GM23338 (cell line): ENCODE measurements at regions not wholly inside any gene's neighbourhood (a gene's known extent, or its start where the extent isn't known, plus 50 kb on each side); places are given as distances from the start of the nearest gene placed in this dataset.

ENCODE experiments used
- ATAC-seq: fragments of 200-7000 bp; cut with Tn5 transposase; 3 replicates; pipeline ENCODE4 v1.9.1; 2020
- DNase-seq: peaks from one replicate; pipeline ENCODE4 v3.0.0-alpha.2; 2015; ENCODE audit warnings: low spot score
- H2AFZ ChIP-seq: fragments of 200-600 bp; sonication (generic); 2 replicates; pipeline ENCODE4 v1.8.0; 2016; ENCODE audit warnings: antibody characterized with exemption, mild to moderate bottlenecking, moderate library complexity
- H3F3A ChIP-seq: fragments of 200-600 bp; sonication (generic); replicated peaks from 2 replicates; pipeline ENCODE4 v1.8.0; 2017; ENCODE audit warnings: antibody characterized with exemption, mixed run types, low read depth
- H3K27ac ChIP-seq: fragments of 200-600 bp; sonication (generic); 2 replicates; pipeline ENCODE4 v1.6.1; 2016; ENCODE audit warnings: low read depth
- H3K27me3 ChIP-seq: fragments of 200-600 bp; sonication (generic); 2 replicates; pipeline ENCODE4 v1.8.0; 2016; ENCODE audit warnings: mild to moderate bottlenecking, mixed run types, moderate library complexity; ENCODE audit not compliant: insufficient read depth
- H3K36me3 ChIP-seq: fragments of 200-600 bp; sonication (generic); 2 replicates; pipeline ENCODE4 v1.8.0; 2016; ENCODE audit warnings: mild to moderate bottlenecking; ENCODE audit not compliant: insufficient read depth
- H3K4me1 ChIP-seq: fragments of 200-600 bp; sonication (generic); 2 replicates; pipeline ENCODE4 v1.8.0; 2016; ENCODE audit warnings: mild to moderate bottlenecking, moderate library complexity; ENCODE audit not compliant: insufficient read depth
- H3K4me2 ChIP-seq: fragments of 200-600 bp; sonication (generic); 2 replicates; pipeline ENCODE4 v1.7.1; 2017; ENCODE audit warnings: mixed run types
- H3K4me3 ChIP-seq: fragments of 200-600 bp; sonication (generic); 2 replicates; pipeline ENCODE4 v1.6.1; 2016; ENCODE audit warnings: mixed run types
- H3K79me2 ChIP-seq: fragments of 200-600 bp; sonication (generic); replicated peaks from 2 replicates; pipeline ENCODE4 v1.8.0; 2017; ENCODE audit warnings: mild to moderate bottlenecking; ENCODE audit not compliant: insufficient read depth
- H3K9me2 ChIP-seq: fragments of 200-600 bp; sonication (generic); 2 replicates; pipeline ENCODE4 v1.8.0; 2017; ENCODE audit not compliant: insufficient read depth
- H4K20me1 ChIP-seq: fragments of 200-600 bp; sonication (generic); replicated peaks from 2 replicates; pipeline ENCODE4 v1.8.0; 2017; ENCODE audit warnings: mild to moderate bottlenecking; ENCODE audit not compliant: insufficient read depth
- H3K27ac Mint-ChIP-seq: 2 replicates; pipeline ENCODE4 v1.8.0; 2020; ENCODE audit warnings: inconsistent platforms, mild to moderate bottlenecking, moderate library complexity, mixed read lengths
- H3K27me3 Mint-ChIP-seq: 3 replicates; pipeline ENCODE4 v1.8.0; 2022; ENCODE audit warnings: low read depth, mild to moderate bottlenecking, moderate library complexity, mixed read lengths, inconsistent platforms; ENCODE audit not compliant: insufficient read depth, poor library complexity
- H3K36me3 Mint-ChIP-seq: 3 replicates; pipeline ENCODE4 v1.8.0; 2021; ENCODE audit warnings: low read depth, mild to moderate bottlenecking, inconsistent platforms, moderate library complexity, mixed read lengths
- H3K4me1 Mint-ChIP-seq: 3 replicates; pipeline ENCODE4 v1.8.0; 2020; ENCODE audit warnings: mild to moderate bottlenecking, inconsistent platforms, mixed read lengths
- H3K4me3 Mint-ChIP-seq: 3 replicates; pipeline ENCODE4 v1.8.0; 2021; ENCODE audit warnings: moderate library complexity, mild to moderate bottlenecking, inconsistent platforms, mixed read lengths
- H3K9me3 Mint-ChIP-seq: 3 replicates; pipeline ENCODE4 v1.8.0; 2020; ENCODE audit warnings: moderate library complexity, mild to moderate bottlenecking, inconsistent platforms, mixed read lengths
- CREB1 ChIP-seq: fragments of 250-450 bp; sonication (Bioruptor Pico); IDR thresholded peaks from 2 replicates; pipeline ENCODE4 v1.5.0; 2020; ENCODE audit warnings: low read depth, mild to moderate bottlenecking, moderate library complexity
- CTCF ChIP-seq, 2 experiments: fragments of 200-600 bp in 1 of 2; sonication (generic) in 1 of 2; conservative IDR thresholded peaks; 2 replicates each; pipeline versions ENCODE4 v1.5.1 to v1.6.1; 2016 to 2017; ENCODE audit warnings: antibody characterized with exemption in 2 of 2, low read depth in 2 of 2, mild to moderate bottlenecking in 2 of 2, moderate library complexity in 1 of 2
- ETS1 ChIP-seq: IDR thresholded peaks from 2 replicates; pipeline ENCODE4 v1.6.1; 2016; ENCODE audit warnings: antibody characterized with exemption
- EZH2 ChIP-seq: fragments of 200-600 bp; sonication (generic); IDR thresholded peaks from one replicate; pipeline ENCODE4 v1.8.0; 2017; ENCODE audit warnings: antibody characterized with exemption, mild to moderate bottlenecking, low read depth; ENCODE audit not compliant: unreplicated experiment
- EZH2phosphoT487 ChIP-seq: fragments of 200-600 bp; sonication (generic); IDR thresholded peaks from one replicate; pipeline ENCODE4 v1.8.1; 2018; ENCODE audit warnings: antibody characterized with exemption; ENCODE audit not compliant: unreplicated experiment
- STAT1 ChIP-seq: IDR thresholded peaks from one replicate; pipeline ENCODE4 v1.6.1; 2016; ENCODE audit warnings: antibody characterized with exemption; ENCODE audit not compliant: unreplicated experiment
- ZNF114 ChIP-seq: fragments of 250-450 bp; sonication (Bioruptor Pico); IDR thresholded peaks from 2 replicates; pipeline ENCODE4 v1.5.0; 2020; ENCODE audit warnings: mild to moderate bottlenecking, moderate library complexity
- ZNF462 ChIP-seq: fragments of 250-450 bp; sonication (Bioruptor Pico); IDR thresholded peaks from 2 replicates; pipeline ENCODE4 v1.5.0; 2020; ENCODE audit warnings: mild to moderate bottlenecking, moderate library complexity

GRCh38 chr15:69668039-69668705 lies 215.6 kb downstream of the RPLP1 start (continued):
- TF ChIP-seq ZNF462 (CRISPR knock-in tag), result no peak
- no peak for TF ChIP-seq CREB1 (CRISPR knock-in tag)

GRCh38 chr15:69668963-69669362 lies 216.3 kb downstream of the RPLP1 start:
- peaks cover 2% of the 10 kb centered on the region for H3K27me3 Mint-ChIP-seq
- no peaks in the 10 kb centered on the region for H3K36me3 Mint-ChIP-seq
- no peaks in the 10 kb centered on the region for H3F3A ChIP-seq
- no peak overlapping the region for H2AFZ ChIP-seq
- H3K4me3 Mint-ChIP-seq, result no peak overlapping the region
- H3K9me2 ChIP-seq, result no peaks in the 10 kb centered on the region
- no peak overlapping the region for H3K27ac Mint-ChIP-seq
- no peaks in the 10 kb centered on the region for H3K79me2 ChIP-seq
- H3K36me3 ChIP-seq, result no peaks in the 10 kb centered on the region
- no peaks in the 10 kb centered on the region for H3K27me3 ChIP-seq
- H3K4me1 ChIP-seq, result no peaks in the 10 kb centered on the region
- no peaks in the 10 kb centered on the region; the same call in 2 of the 3 replicates for H3K9me3 Mint-ChIP-seq
- no peak for DNase-seq
- H3K4me3 ChIP-seq, result no peak overlapping the region
- ATAC-seq, result no peak
- peaks cover 6% of the 10 kb centered on the region for H3K4me1 Mint-ChIP-seq
- no peak overlapping the region for H3K4me2 ChIP-seq
- H3K27ac ChIP-seq, result no peak overlapping the region
- no peaks in the 10 kb centered on the region for H4K20me1 ChIP-seq
- TF ChIP-seq ZNF114 (CRISPR knock-in tag) (no peak), EZH2 (no peak), ETS1 (no peak), CTCF (conservative IDR thresholded peaks at IDR 0.05; ENCODE audit: low read depth in 2 of 2) (no peak), STAT1 (no peak), EZH2phosphoT487 (no peak)
